ENCODE measurements at regions not wholly inside any gene's neighbourhood (a gene's known extent, or its start where the extent isn't known, plus 50 kb on each side); places are given as distances from the start of the nearest gene placed in this dataset.

- no peak for TF ChIP-seq CTCF (conservative IDR thresholded peaks at IDR 0.05)
- TF ChIP-seq ZFX (IDR thresholded peaks at IDR 0.05) = no peak
These were observed 700.5 kb upstream of the ARPP21 start for GRCh38 chr3:34938784-34939183.
